ENCODE measurements at regions not wholly inside any gene's neighbourhood (a gene's known extent, or its start where the extent isn't known, plus 50 kb on each side); places are given as distances from the start of the nearest gene placed in this dataset.
"Not testable (repeated sequence)": the region's sequence is repeated elsewhere in the genome, so short reads cannot be mapped to it uniquely, and the experiment has no call there.

DNA sequence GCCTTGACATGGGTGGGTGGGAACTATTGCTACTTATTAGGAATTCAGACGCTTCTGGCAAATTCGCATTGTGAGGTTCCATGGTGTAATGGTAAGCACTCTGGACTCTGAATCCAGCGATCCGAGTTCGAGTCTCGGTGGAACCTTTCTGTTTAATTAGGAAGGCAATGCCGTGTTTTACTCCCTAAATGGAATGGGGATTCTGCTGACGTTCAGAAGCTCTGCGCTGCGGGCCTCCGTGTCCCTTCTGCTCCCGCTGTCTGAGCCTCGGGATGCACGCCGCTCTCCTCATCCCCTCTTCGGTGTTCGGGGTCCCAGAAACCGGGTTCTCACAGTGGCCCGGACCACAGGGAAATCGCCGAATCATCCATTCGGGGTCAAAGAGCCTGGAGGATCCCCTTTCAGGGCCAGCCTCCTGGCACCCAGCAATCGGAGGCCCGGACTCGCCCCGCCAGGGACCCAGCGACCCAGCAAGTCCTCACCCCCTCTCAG is 280.3 kb downstream of the FAM72C start:
- DNase-seq, result no peak

DNA sequence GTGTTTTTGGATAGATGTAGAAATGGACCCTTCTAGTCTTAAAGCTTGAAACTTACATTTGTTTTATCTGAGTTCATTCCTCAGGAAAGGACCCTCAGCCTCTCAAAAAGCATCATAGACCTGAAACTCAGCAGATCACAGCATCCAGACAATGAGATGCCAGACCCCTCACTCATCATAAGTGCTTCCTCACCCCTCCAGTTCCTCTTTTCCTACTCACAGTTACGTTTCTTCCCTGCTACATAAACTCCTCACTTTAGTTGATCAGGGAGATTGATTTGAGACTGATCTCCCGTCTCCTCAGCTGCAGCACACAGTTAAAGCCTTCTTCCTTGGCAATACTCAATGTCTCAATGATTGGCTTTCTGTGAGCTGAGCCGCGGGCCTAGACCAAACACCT is 282.0 kb downstream of the FAM72C start:
- no peak for DNase-seq

DNA sequence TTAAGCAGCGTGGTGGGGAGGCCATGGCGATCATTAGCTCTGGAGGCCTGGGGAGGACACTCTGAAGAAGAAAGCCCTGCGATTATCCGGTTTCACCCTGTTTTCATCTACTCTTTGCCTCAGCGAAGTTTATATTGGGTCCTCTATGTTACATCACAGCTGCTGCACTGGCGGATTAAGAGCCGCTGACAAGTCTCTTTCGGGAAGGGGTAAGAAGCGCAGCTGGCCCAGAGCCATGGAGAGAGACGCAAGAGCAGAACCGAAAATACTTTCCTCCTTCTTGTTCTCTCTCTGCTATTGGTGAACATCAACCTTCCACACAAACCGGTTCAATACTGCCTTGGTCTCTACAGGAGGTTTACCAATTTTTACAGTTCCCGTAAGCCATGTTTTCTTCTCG is 291.5 kb downstream of the FAM72C start:
- no peak for DNase-seq

DNA sequence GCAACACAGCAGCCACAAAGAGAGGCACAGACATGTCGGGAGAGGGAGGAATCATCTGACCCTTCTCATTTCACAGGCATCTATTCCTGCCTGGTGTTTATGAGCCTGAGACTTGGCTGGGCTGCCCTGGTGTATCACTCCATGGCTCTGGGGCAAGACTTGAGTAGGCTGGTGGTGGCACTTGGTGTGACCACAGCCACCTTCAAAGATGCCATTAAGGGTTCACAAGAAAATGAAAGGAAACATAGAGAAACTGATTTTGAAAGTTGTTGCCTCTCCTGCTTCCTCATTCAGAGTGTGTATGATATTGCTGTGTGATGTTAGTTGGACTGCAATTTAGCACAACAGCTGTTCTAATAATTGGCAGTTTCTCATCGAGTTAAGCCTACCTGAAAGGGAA is 298.8 kb downstream of the FAM72C start:
- no peak for DNase-seq

DNA sequence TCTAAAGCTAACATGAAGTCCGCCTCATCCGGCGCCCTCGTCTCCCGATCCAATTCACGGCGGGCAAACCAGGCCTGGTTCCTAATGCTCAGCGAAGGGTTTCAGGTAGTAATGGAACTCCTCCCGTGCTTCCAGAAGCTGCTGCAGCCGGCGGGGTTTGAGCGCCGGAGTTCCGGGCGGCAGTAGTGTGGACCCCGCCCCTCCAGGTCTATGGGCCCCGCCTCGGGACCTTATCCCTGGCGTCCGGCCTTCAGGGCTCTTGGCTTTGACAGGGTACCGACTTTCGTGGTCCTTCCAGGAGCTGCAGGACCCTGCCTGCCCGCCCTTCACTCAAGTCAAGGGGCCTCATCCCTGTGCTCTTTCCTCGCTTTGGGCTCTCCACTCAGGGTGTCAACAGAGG is 304.1 kb downstream of the FAM72C start:
- no peak for DNase-seq

DNA sequence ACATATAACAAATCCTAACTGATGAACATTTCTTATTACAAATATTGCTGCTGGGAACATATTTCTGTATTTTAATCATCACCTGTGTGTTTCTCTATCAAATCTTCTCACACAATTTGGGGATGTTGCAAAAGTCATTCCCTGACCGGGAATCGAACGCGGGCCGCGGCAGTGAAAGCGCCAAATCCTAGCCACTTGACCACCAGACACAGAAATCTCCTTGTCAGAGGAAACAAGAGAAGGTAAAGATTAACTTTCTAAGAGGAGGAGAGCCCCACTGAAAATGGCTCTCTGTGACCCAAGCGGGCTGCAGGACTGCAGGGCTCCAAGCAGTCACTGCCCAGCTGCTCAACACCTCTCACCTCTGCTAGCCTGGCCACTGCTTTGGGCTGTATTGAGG is 304.9 kb downstream of the FAM72C start:
- DNase-seq, result no peak

DNA sequence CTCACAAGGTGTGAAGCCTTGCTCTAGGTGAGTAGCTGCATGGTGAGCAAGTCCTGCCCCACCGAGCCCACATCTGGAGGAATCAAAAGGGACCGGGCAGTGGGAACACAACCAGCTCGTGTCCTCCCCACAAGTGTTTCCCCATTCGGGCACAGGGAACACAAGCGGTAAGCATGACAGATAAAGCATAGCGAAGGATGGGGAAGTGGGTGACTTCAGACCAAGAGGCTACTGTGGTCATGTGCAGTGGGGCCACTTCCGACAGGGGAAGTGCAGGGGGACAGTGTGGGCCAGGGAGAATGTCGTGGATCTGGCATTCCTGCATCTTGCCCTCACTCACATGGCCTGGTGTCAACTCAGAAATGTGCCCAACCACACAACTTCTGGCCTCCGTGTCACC is 306.2 kb downstream of the FAM72C start:
- no peak for DNase-seq

DNA sequence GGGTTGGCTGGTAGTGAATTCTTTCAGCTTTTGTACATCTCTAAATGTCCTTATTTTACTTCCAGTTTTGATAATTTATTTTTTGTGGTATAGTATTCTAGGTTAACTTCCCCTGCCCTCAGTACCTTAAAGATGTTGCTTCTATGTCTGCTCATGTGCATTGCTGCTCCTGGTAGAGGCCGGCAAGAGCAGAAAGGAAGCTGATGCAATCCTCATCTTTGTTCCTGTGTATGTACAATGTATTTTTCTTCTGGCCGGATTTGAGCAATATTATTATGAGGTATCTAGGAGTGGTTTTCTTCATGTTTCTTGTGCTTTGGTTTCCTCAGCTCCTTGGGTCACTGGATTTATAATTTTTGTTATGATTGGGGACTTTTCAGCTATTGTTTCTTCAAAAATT is 308.7 kb downstream of the FAM72C start:
- DNase-seq, result not testable (repeated sequence)

DNA sequence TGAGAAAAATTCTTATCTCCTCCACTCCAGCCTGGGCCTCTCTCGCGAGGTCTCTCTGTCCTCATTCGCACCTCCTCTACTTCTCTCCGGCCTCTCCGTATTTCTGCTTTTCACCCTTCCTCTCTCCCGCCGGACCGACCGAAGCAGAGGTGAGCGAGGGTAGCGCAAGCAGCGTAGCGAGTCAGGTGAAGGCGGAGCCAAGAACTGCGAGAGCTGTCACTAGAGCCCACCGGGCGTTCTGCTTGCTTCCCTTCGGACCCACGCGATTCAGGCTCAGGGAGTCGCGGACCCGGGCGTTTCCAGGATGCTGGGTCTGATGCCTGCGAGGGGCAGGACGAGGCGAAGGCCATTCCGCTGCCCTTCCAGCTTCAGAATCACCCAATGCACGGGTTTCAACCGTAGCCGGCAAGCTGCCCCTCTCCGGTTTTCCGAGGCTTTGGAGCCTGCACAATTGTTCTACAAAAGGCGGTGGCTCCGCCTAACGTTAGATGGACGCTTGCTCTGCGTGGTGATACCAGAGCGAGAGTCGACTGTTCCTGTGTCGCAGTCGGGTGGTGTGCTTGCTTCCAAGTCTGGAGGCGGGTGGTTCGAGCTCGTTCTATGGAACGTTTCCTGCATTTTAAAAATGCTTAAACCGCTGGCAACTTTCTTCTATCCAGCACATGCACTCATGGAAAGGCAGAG is 310.2 kb downstream of the FAM72C start:
- DNase-seq, result no peak

DNA sequence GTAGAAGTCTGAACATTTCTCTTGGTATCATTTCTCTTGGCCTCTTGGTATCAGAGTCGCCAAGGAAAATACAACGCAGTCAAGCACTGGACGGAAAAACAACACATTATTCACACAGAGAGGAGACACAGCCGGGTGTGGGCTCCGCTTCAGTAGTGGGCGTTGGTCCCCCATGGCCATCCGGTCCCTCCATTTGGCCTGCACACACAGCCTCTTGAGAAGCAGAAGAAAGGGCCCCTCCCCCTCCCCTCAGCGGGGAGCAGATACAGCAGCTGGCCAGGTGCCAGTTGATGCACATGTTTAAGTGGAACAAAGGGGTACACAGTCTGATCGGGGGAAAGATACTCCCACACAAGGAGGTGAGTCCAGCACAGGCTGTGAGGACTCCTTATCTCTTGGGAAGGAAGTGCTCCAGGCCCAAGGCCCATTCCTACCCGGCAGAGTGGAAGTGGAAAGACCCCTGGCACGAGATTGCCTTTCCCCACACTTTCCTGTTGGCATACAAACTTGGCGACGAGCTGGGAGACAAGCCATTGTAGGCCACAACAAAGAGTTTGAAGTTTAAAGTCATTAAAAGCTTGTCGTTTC is 311.3 kb downstream of the FAM72C start:
- DNase-seq, result no peak

DNA sequence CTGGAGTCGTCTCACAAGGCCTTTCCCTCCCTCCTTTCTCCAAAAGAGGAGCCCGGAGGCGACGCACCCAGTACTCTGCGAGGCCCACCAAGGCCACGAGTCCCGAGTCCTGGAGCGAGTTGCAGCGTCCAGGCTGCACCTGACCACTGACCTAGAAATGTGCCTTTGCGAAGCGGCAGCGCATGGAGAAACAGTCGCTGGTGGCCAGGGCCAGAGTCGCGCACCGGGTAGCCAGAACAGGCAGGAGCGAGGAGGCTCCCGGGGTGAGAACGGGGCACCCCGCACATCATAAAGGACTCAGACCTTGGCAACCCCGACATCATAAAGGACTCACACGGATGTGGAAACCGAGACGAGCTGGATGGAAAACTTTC is 318.4 kb downstream of the FAM72C start:
- no peak for DNase-seq

DNA sequence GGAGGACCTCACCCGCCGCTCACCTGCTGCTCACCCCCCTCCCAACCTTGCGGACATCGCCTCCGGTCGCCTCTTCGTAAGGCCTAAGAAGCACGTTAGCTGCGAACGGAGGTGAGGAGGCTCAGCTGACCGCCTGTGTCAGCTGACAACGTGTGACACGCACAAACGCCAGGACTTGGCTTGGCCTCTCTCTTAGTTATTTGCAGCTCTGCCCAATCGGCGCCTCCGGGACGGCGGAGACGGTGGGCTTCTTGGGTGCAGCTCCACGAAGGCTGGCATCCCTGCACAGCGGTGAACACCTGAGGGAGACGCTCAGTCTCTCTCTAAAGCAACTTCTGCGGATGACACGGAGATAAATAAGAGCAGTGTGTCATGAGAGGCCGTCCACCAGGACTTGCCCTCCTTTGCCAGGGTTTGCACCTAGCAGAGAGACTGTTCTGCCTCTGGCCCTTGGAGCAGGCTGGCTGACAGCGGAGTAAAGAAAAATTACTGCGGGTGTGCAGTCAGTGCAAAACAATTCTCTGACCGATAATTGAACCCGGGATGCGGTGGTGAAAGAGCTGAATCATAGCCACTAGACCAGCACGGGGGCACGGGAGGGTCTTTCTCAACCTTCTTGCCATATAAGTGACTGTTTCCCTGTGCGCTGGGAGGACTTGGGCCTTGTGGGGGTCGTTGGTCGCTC is 318.9 kb downstream of the FAM72C start:
- DNase-seq, result no peak

DNA sequence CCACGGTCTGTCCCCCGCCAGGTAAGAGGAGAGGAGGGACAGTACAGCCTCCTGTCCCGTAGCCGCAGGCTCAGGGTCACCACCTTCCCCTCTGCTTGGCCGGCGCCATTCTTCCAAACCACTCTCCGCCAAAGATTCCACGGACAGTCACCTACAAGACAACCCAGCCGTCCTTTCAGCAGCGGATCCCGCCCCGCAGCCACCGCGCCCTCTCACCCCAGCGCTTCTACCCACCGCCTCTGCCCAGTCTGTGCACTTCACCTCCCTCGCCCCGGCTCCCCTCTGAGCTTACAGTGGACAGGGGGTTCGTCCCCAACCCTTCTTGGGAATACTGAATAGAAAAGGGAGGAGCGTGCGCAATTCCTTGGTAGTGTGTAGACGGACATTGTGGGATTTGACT is 319.6 kb downstream of the FAM72C start:
- DNase-seq, result no peak

DNA sequence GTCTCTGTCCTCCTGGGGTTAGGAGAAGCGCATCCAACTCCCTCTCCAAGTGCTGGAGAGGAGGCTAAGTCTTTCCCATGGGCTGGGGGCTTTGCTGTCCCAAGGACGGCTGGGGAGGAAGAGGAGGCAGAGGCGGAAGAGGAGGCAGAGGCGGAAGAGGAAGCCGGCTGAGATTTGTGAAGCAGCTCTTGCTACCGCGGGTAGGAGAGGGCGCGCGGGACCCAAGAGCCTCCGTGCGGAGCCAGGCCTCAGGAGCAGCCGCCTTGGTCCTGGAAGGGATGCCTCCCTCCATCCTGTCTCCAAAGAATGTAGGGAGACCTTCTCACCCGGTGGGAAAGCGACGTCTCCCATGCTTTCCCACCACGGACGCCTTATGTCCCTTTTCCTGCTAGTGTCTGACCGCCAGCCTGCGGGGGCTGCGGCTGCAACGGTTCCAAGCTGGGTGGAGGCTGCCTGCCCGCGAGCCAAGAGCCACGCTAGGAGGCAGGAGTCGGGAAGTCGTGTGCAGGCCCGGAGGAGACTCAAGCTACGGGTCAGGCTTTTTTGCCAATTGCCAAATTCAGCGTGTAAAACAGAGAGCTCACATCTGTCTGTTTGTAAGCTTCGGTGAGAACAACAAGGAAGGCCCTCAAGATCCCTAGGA is 320.3 kb downstream of the FAM72C start:
- no peak for DNase-seq

DNA sequence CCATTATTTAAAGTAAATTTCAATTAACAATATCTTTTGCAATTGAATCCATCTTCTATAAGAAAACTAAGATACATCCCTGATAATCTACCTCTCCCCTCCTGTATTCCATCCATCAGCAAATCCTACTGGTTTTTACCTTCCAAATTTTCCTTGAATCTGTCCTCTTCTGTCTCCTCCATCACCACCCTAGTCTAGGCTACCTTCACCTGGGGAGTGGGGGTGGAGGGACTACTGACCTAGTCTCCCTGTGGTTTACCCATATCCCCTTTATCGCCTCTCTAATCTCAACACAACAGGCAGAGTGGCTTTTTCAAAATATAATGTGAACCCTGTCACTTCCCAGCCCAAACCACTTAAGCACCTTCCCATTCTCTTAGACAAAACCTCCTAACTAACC is 327.8 kb downstream of the FAM72C start:
- not testable (repeated sequence) for DNase-seq

DNA sequence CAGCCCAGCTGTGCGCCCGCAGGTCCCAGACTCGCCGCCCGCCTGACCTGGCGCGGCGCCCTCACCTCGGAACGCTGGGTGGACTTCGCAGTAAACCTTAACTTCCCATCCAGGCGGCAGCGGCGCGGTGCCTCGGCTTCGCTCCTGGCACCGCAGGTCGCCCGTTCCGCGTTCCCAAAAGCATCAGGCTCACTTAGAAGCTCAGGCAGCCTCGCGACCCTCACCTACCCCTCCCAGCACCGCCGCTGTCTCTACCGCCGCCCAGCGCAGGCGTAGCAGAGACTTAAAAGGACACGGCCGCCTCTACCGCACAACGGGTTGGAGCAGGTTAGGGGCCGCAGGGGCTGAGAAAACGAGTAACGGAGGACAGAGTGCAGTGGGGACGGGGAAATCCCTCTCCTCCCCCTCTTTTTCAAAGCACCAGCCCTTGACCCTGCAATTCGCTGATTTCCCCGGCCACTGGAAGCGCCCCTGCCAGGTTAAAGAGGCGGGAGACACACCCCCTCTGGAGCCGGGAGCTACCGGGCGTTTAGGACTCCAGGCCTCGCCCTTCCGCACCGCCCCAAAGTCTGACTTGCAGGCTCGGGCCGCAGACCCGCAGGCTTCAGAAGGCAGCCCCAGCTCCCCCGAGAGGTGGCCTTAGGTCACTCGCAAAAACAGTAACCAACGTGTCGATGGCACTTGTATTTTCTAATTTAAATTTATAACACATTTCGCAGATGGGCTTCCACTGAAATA is 328.5 kb downstream of the FAM72C start:
- no peak for DNase-seq

DNA sequence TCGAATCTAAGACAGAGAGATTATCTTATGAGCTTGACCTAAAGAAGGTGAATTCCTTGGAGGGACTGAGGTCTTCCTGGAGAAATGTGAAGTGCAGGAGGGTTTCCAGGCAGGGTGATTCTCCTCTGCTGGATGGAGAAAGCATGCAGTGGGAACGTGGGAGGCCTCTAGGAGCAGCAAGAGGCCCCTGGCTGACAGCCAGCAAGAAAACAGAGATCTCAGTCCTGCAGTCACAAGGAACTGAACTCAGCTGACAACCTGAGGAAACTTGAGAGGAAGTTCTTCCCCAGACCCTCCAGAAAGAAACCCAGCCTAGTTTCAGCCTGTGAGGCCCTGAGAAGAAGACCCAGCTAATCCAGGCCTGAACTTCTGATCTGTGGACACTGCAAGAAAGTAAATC is 345.9 kb downstream of the FAM72C start:
- DNase-seq, result no peak

DNA sequence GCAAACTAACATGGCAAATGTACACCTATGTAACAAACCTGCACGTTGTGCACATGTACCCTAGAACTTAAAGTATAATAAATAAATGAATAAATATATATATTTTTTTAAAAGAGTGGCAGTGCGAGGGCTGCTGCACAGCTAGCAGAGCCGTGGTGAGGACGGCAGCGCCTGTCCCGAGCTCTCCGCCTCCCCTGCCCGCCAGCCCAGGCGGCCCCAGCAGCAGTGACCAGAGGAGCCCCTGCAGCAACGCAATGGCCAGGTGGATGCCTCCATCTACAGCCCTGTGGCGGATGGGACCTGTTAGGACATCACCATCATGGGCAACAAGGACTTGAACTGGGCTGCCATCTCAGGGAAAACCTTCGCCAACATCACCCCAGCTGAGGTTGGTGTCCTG is 351.9 kb downstream of the FAM72C start:
- DNase-seq, result no peak

DNA sequence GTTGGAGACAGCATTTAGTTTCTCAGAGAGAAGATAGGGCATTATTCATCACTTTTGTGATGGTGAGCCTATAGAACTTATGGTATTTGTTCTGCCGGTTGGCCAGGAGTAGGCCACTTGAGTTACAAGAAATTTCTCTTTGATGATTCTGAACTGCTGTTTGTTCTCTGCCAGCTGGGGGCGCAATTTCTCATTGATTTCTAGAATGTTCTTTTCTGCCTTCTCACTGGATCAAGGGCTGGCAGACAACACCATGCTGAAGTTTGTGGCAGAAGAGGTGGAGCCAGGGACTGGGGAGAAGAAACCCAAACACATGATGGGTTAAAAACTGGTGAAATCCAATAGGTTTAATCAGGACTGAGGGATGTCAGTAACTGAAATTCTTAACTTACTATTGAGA is 360.6 kb downstream of the FAM72C start:
- no peak for DNase-seq

DNA sequence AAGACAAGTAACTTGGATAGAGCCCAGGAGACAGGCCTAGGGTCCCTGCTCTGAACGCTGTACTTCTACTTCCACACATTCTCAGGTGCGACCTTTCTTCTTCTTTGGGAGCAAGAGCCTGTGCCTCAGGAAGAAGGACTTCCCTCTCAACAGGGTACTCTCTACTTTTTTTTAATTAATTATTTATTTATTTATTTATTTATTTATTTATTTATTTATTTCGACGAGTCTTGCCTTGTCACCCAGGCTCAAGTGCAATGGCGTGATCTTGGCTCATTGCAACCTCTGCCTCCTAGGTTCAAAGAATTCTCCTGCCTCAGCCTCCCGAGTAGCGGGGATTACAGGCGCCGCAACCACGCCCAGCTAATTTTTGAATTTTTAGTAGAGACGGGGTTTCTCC is 361.6 kb downstream of the FAM72C start:
- no peak for DNase-seq

DNA sequence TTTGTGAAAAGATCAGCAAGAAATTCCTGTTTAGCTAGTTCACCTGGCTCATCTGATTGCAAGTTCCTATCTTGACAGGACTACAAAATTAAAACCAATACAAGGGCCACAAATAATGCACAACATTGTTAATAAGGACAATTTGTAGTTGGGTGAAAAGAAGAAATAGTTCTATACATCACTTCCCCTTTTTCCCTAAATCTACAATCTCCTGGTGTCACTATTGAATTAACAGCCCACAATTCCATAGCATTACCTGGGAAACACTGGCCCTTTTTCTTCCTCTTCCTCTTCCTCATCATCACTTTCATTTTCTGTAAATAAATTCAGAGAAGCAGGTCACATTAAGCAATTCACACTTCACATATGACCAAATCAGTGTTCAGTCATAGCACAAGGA is 366.9 kb downstream of the FAM72C start:
- DNase-seq, result no peak

DNA sequence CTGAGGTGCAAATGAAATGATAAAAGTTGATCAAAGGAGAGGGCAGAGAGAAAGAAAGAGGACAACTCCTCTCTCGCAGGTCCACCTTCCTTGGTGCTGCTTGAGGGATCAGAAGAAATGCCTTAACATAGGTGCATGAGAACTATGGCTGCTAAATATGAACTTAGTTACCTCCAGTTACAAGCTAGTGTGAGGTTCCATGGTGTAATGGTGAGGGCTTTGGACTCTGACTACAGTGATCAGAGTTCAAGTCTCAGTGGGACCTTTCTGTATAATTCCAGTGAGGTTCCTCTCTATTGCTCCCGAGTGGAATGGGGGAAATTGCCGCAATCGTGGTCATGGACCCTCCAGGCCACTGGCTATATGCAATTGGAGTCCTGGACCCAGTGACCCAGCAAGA is 387.3 kb downstream of the FAM72C start:
- DNase-seq, result no peak

DNA sequence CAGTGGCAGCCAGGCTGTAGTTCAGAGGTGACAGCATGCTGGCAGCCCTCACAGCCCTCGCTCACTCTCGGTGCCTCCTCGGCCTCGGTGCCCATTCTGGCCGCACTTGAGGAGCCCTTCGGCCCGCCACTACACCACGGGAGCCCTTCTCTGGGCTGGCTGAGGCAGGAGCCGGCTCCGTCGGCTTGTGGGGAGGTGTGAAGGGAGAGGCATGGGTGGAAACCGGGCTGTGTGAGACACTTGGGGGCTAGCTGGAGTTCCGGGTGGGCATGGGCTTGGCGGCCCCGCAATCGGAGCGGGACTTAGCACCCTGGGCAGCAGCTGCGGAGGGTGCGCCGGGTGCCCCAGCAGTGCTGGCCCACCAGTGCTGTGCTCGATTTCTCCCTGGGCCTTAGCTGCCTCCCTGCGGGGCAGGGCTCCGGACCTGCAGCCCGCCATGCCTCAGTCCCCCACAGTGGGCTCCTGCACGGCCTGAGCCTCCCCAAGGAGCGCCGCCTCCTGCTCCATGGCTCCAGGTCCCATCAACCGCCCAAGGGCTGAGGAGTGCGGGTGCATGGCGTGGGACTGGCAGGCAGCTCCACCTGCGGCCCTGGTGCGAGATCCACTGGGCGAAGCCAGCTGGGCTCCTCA is 396.8 kb downstream of the FAM72C start:
- DNase-seq, result no peak

Data from CD4-positive, alpha-beta T cell treated with Interleukin-4 for 1 hour (primary cell).